ENCODE measurements at regions not wholly inside any gene's neighbourhood (a gene's known extent, or its start where the extent isn't known, plus 50 kb on each side); places are given as distances from the start of the nearest gene placed in this dataset.

DNA sequence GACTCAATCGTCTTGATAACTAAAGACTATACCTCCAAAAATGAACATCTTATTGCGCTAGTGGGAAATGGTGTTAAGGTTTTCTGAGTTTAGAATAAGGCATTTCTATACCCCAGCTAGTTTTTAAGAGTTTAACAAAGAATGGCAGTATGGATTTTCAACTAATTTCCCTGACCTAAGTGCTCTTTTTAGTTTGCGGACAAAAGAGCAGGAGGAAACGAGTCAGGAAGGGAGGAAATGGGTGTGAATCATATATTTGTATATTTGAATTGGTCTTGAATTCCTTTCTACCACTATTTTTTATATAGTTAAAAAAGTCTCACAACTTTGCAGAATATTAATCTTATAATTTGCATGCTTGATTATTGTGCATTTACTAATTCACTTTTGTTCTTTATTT is 516.3 kb upstream of the ZNF608 start:
- TF ChIP-seq, protein P1, sequence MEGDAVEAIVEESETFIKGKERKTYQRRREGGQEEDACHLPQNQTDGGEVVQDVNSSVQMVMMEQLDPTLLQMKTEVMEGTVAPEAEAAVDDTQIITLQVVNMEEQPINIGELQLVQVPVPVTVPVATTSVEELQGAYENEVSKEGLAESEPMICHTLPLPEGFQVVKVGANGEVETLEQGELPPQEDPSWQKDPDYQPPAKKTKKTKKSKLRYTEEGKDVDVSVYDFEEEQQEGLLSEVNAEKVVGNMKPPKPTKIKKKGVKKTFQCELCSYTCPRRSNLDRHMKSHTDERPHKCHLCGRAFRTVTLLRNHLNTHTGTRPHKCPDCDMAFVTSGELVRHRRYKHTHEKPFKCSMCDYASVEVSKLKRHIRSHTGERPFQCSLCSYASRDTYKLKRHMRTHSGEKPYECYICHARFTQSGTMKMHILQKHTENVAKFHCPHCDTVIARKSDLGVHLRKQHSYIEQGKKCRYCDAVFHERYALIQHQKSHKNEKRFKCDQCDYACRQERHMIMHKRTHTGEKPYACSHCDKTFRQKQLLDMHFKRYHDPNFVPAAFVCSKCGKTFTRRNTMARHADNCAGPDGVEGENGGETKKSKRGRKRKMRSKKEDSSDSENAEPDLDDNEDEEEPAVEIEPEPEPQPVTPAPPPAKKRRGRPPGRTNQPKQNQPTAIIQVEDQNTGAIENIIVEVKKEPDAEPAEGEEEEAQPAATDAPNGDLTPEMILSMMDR (IDR thresholded peaks at IDR 0.05) = no peak
- no peak for TF ChIP-seq POLR2A (IDR thresholded peaks at IDR 0.05)
